ENCODE measurements at regions not wholly inside any gene's neighbourhood (a gene's known extent, or its start where the extent isn't known, plus 50 kb on each side); places are given as distances from the start of the nearest gene placed in this dataset.

- Histone ChIP-seq H3K4me1 (replicated peaks in 1 of 4; ENCODE audit: control insufficient read depth in 3 of 4, insufficient read depth in 4 of 4, low read length in 3 of 4) (no peaks in the 10 kb centered on the region), H2BK120ac (replicated peaks; ENCODE audit: low read depth, low read length) (no peak overlapping the region), H2BK15ac (ENCODE audit: low read length) (no peak overlapping the region), H3K4me2 (ENCODE audit: insufficient read depth in 1 of 2, low read depth in 2 of 2, low read length in 2 of 2) (no peak overlapping the region), H2AK5ac (ENCODE audit: low read depth, low read length) (no peak overlapping the region), H2BK5ac (ENCODE audit: low read depth, low read length) (no peak overlapping the region), H3K18ac (ENCODE audit: extremely low read depth, low read length) (no peak overlapping the region), H3K56ac (replicated peaks; ENCODE audit: insufficient read length, low read depth, low read length) (no peak overlapping the region), H3K27me3 (replicated peaks in 1 of 4; ENCODE audit: control insufficient read depth in 3 of 4, extremely low read depth in 1 of 4, insufficient read depth in 3 of 4, low read length in 3 of 4) (no peaks in the 10 kb centered on the region), H2BK12ac (ENCODE audit: low read depth, low read length) (no peak overlapping the region), H3K23ac (ENCODE audit: insufficient read length) (no peak overlapping the region), H4K8ac (ENCODE audit: extremely low read depth, insufficient read depth, low read length) (no peak overlapping the region), H3K36me3 (ENCODE audit: control insufficient read depth in 2 of 4, insufficient read depth in 4 of 4, low read length in 3 of 4) (no peaks in the 10 kb centered on the region), H4K5ac (ENCODE audit: insufficient read length, low read depth, low read length) (no peak overlapping the region), H3K9ac (replicated peaks in 1 of 4; ENCODE audit: extremely low read depth in 1 of 4, low read depth in 3 of 4, low read length in 3 of 4) (no peak overlapping the region), H4K91ac (replicated peaks; ENCODE audit: insufficient read length, low read length) (no peak overlapping the region), H4K20me1 (replicated peaks in 1 of 2; ENCODE audit: control insufficient read depth in 1 of 2, insufficient read depth in 2 of 2, low read length in 2 of 2) (no peaks in the 10 kb centered on the region), H2AFZ (ENCODE audit: low read length) (no peak overlapping the region), H3K9me3 (ENCODE audit: insufficient read depth in 2 of 2, low read depth in 1 of 2, low read length in 1 of 2) (peaks cover 4 to 6% of the 10 kb centered on the region in 2 experiments; a peak in 2 of 4 replicates), H2BK20ac (ENCODE audit: low read length) (no peak overlapping the region), H3K79me1 (ENCODE audit: low read depth, low read length) (no peaks in the 10 kb centered on the region), H3K4ac (replicated peaks; ENCODE audit: insufficient read length, low read depth, low read length) (no peak overlapping the region), H3K27ac (ENCODE audit: low read depth, low read length) (no peak overlapping the region), H3K23me2 (ENCODE audit: low read depth, low read length) (no peaks in the 10 kb centered on the region), H3K14ac (ENCODE audit: insufficient read length) (no peak overlapping the region), H3K4me3 (ENCODE audit: extremely low read depth in 1 of 4, insufficient read depth in 2 of 4, low read depth in 3 of 4, low read length in 4 of 4) (no peak overlapping the region), H3K79me2 (ENCODE audit: control insufficient read depth in 1 of 2, insufficient read depth in 2 of 2, low read length in 2 of 2) (no peaks in the 10 kb centered on the region)
- WGBS, 2 experiments (ENCODE audit: extremely low coverage in 1 of 2, insufficient coverage in 1 of 2, insufficient read length in 1 of 2, insufficient replicate concordance in 2 of 2, low coverage in 1 of 2, low lambda C conversion rate in 2 of 2, missing lambda C conversion rate in 1 of 2), result 95% methylated on average over 4 of the region's 4 CpGs; no CpG with 5 or more reads in 1 of the 2 experiments
- FAIRE-seq, result no peak
- no peak for DNase-seq (ENCODE audit: low read depth in 1 of 2, low spot score in 2 of 2)
- ChIA-PET CTCF (ENCODE audit: partially characterized antibody) (interaction anchor here (0.9 kb wide), 1 partner anchor 231 kb away, joined by 3 read pairs; no protein-coding TSS in a partner anchor), POLR2A (ENCODE audit: partially characterized antibody) (interaction anchor here (0.7 kb wide), 1 partner anchor 487 kb away, joined by 4 read pairs; no protein-coding TSS in a partner anchor)
- TF ChIP-seq SP2 (IDR thresholded peaks at IDR 0.05; ENCODE audit: low read length), result no peak
These were observed 220.8 kb downstream of the RAB38 start for GRCh38 chr11:87954476-87954875.
